CD4-positive, alpha-beta T cell treated with Interferon gamma for 1 hour (primary cell): ENCODE measurements at regions not wholly inside any gene's neighbourhood (a gene's known extent, or its start where the extent isn't known, plus 50 kb on each side); places are given as distances from the start of the nearest gene placed in this dataset.
"Not testable (repeated sequence)": the region's sequence is repeated elsewhere in the genome, so short reads cannot be mapped to it uniquely, and the experiment has no call there.

Source experiments
- DNase-seq: peaks from one replicate; pipeline ENCODE4 v3.0.0-alpha.2; 2020

GRCh38 chr6:14463110-14463509 lies 345.5 kb downstream of the CD83 start:
- no peak for DNase-seq

DNA sequence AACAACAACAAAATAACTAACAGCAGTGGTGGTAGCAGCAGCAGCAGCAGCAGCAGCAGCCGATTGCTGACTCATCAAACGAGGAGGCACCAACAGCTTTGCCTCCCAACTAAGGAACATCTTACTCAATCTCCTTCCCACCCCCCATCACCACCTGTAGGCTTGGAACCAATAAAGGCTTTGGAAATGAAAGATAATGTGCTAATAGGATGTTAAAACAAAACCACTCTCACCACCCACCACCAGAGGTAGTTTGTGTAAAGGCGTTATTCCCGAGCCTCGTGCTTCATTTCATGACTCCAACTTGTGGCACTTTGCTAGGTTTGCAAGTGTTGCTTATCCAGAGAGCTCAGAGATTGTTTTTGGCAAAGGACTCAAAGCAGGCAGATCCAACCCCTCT lies 346.5 kb downstream of the CD83 start:
- no peak for DNase-seq

DNA sequence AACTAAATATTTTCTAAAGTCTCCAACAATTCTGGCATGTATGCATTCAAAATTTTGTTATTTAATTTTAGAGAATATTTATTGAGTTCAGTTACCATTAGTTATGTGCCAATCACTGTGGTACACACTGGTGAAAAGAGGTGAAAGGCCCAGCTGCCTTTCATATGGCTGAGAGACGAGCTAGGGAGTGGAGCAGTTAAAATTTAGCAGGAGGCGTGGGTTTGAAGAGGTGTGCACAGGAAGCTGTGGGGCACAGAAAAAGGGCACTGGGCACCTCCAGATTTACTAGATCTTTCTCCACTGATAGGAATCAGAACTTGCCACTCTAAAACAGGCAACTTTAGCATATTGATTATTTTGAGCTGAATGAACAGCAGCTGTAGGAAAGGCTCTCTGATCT lies 347.1 kb downstream of the CD83 start:
- no peak for DNase-seq

DNA sequence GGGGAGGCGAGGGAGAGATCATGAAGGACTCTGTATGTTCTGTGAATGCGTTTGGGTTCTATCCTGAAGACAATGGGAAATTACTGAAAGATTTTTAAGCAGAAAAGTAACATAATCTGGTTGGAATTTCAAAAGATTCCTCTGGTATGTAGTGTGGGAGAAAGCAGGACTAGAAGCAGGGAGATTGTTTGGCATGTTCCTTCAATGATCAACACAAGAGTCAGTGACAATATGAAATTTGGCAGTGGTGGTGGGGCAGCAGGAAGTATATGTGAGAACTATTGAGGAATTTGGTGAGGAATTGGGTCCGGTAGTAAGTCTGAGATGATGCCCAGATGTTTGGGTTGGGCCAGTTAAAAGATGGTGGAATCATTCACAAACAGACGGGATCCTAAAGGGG lies 348.7 kb downstream of the CD83 start:
- no peak for DNase-seq

DNA sequence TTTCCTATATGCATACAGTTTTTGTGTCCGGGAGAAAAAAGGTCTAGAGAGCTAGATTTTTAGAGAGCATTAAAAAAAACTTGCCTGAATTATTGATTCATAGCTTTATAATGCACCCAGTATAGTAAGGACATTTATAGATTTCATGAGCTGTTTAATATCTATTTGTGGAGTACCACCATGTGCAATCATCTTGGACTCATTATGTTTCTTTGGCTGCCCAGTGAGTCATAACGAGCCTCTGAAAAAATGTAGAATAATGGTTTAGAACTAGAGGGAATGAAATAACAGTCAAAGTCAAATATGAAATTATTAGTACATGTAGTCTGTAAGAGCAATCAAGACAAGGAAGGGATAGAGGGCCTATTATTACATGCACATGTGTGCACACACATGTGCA lies 350.0 kb downstream of the CD83 start:
- DNase-seq = no peak

DNA sequence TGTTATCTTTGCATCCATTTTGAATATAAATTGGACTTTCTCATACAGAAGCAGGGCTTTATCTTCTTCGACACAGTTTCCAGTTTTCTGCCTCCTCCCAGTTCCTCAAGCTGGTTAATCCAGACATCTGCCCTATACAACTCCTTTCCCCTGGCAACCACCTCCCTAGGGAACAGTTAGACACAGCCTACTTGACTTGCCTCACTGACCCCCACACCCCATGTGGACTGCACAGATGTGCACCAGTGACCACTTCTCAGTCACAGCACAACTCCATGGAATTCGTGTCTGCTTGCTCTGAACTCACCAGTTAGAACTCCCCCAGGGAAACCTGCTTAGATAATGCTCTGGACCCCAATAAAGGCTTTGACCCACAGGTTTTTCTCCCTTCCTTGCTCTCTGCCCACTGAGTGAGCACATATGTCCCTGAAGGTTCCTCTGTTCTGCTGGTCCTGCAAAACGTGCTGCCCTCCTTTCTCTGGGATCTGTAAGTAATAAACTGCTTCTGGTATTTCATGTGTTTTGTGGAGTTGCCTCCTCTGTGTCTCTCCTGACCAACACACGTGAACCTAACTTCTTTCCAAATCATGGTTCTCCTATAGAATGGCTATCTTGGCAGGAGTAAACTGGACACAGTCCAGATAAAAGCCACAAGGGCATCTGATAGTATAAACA lies 351.2 kb downstream of the CD83 start:
- no peak for DNase-seq

GRCh38 chr6:14470101-14470500 lies 352.5 kb downstream of the CD83 start:
- no peak for DNase-seq

GRCh38 chr6:14470671-14471070 lies 353.1 kb downstream of the CD83 start:
- DNase-seq = no peak

DNA sequence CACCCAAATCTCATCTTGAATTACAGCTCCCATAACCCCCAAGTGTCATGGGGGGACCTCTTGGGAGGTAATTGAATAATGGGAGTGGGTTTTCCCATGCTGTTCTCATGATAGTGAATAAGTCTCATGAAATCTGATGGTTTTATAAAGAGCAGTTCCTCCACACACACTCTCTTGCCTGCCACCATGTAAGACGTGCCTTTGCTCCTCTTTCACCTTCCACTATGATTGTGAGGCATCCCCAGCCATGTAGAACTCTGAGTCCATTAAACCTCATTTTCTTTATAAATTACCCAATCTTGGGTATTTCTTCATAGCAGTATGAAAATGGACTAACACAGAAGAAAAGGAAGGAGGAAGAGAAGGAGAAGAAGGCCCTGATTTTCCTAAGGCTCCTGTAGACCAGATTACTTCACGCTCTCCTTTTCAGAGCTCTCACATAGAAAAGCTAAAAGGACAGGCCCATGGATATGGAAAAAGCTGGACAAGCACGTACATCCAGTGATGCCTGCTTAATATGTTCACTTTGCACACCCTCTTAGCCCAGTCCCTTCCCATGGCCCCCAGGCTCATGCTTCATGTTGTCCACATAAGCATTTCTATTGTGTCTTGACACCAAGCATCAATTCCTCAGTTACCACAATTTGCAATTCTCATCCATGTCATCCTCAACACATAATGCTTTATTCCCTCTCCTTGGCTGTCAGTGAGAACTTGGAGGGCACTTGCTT lies 354.8 kb downstream of the CD83 start:
- DNase-seq = no peak

GRCh38 chr6:14472986-14473337 lies 355.4 kb downstream of the CD83 start:
- DNase-seq = no peak

DNA sequence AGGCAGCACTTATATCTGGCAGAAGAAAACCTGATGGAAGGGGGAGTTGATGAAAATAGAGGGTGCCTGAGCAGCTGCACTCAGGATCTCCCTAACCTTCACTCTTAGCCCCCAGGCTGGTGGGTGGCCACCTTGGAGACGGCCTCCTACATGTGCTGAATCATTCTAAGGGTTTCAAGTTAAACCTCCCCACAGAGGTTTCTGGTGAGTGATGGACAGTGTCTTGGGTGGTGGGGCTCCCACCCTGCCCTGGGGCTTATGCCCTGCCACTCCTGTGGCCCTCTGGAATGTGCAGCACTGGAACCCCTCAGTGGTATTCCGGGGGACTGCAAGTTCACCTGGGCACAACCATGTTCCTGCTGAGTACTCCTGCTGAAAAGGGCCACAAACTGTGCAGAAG lies 357.2 kb downstream of the CD83 start:
- no peak for DNase-seq

DNA sequence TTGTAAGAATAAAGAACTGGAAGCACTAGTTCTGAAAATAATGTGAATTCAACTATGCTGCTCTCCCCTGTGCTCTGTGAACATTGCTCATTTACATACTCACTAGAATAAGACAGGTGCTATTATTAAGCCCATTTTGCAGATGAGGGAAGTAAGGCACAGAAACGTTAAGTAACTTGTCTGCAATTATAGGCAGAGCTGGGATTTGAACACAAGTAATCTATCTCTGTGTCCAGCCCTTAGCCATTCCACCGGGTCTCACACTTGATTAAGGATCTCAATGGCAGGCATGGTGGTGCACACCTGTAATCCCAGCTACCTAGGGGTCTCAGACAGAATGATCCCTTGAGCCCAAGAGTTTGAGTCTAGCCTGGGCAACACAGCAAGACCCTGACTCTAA lies 357.7 kb downstream of the CD83 start:
- DNase-seq = no peak

- DNase-seq = no peak
These were observed 359.4 kb downstream of the CD83 start for GRCh38 chr6:14476793-14477531.

GRCh38 chr6:14477559-14477958 lies 360.0 kb downstream of the CD83 start:
- no peak for DNase-seq

DNA sequence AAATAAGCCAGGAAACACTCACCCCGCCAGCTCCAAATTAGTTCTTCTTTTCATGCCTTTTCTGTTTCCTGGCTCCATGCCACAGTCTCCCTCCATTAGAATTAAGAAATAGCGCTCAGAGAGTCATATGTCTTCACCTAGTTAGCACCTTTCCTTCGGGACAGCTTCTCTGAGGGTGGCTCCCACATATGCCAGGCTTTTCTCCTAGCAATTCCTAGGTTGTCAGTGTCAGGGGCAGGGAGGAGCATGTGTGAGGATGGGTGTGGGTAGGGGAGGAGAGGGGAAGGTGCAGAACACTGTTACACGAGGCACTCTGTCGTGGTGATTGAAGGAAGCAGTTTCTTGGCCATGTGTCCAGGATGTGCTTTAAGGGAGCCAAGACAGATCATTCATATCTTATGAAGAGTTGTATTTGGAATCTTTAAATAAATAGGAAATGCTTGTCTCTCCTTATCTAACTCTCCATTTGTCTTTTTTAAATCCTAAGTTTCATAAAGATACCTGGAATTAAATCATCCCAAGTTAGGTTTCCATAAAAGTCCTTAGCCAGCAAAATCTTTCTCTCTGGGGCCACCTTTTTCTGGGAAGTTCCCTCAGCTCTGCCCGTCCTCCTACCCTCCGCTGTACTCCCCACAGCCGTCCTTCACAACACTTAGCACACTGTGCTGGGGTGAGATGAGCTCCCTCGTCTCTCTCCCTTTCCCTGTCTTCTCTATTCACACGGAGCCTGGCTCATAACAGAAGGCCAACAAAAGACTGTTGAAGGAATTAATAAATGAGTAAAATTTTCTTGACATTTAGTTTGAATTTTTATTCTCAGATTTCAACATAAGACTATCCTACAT lies 361.0 kb downstream of the CD83 start:
- DNase-seq = no peak

DNA sequence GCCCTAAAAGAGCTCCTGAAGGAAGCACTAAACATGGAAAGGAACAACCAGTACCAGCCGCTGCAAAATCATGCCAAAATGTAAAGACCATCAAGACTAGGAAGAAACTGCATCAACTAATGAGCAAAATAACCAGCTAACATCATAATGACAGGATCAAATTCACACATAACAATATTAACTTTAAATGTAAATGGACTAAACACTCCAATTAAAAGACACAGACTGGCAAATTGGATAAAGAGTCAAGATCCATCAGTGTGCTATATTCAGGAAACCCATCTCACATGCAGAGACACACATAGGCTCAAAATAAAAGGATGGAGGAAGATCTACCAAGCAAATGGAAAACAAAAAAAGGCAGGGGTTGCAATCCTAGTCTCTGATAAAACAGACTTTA lies 364.4 kb downstream of the CD83 start:
- DNase-seq = not testable (repeated sequence)

DNA sequence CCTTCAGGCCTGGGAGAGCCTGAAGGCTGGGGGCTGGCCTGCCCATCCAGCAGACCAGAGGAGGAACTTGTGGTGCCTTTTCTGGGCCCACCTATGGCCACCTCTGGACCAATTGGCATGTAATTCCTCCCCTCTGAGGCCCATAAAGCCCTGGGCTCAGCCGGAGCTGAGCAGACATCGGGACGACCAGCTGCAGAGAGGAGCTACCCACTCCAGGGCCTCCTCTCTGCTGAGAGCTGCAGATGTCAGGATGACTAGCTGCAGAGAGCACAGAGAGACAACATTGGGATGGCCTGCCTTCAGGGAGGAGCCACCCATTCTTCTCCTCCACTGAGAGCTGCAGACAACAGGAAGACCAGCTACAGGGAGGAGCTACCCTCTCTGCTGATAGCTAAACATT lies 370.1 kb downstream of the CD83 start:
- DNase-seq = no peak

DNA sequence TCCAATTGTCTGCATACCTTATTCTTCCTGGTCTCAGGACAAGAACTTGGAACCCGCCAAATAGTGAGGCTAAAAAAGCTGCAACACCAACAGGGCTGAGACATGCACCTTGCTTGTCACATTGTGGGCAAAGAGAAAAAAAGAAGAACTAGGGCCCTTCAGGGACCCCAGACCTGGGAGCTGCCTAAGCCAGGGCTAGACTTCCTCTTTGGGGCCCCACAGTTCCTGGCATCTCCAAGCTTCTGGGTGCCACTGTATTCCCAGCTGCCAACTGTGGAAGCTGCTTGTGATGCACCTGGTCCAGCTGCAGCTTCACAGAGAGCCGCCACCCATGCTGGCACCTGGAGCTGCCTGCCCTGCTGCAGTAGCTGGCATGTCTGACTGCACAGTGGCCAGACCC lies 370.6 kb downstream of the CD83 start:
- DNase-seq = no peak

DNA sequence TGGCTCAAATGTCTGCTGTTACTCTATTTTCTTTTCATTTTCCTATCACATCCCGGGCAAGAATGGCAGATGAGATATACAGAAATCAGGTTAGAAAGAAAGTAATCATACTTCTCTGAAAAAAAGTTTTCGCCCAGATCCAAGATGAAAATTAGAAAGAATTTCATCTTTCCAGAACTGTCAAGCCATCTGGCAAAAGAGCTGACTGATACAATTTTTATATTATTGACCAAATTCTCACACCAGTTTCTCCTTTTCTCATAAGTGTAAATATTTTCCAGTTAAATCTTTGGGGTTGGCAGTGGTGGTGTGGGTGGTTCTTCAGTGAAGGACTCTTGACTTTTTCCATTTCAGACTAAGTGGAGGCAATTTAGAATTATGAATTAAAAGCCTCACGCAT lies 371.9 kb downstream of the CD83 start:
- no peak for DNase-seq

GRCh38 chr6:14498748-14499147 lies 381.2 kb downstream of the CD83 start:
- no peak for DNase-seq

- DNase-seq = no peak
These were observed 381.7 kb downstream of the CD83 start for GRCh38 chr6:14499309-14499708.

GRCh38 chr6:14499841-14500240 lies 382.3 kb downstream of the CD83 start:
- DNase-seq = no peak

DNA sequence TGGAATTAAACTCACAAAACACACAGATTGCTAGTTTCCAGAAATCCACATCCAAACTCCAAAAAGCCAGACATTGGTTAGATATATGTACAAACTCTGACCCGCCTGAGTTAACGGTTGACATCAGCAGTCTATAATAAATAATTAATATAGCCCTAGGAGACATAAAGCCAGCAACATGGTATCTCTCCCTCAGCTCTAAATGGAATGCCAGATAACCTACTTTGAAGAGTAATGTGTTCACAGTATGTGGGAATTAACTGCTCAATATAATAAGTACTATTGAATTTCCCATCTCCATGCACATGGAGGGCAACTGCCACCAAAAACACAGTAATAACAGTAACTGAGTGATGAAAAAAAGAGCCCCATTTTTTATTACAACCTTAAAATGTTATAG lies 383.2 kb downstream of the CD83 start:
- DNase-seq = no peak
